Ammon's horn (tissue), 1 donor: ENCODE measurements at regions not wholly inside any gene's neighbourhood (a gene's known extent, or its start where the extent isn't known, plus 50 kb on each side); places are given as distances from the start of the nearest gene placed in this dataset.
A peak's percentile ranks its signal among the peaks of the same experiment; 100 is the strongest.

ENCODE experiments used
- DNase-seq: peaks from one replicate; pipeline ENCODE4 v3.0.0-alpha.2; 2016; ENCODE audit warnings: low spot score

DNA sequence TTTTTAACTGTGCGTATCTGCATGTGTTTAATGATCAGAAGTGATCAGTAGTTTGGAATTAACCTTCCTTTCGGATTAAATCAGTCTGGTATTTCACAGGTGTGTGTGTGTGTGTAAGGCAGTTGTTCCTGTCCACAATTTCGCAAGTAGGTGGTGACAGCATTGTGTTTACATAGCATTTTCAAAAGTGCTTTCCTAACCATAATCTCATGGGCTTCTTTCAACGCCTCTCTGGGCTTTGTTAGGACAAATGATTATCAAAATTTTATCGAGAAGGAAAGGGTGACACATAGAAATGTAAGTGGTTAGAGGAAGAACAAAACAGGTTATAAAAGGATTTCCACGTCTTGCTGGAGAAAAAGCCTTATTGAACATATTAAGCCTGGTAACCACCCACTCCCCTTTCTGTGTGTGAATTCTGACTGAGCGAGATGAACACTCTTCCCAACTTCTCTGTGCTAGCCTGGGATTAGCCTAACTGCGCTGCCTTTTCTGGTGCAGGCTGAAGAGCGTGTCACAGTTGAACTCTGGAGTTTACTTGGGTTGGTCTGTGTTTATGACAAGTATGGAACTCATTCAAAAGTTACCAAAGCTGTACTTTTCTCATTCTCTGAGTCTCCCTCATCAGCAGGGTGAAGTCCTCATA, 292.3 kb upstream of the PITRM1 start:
- no peak for DNase-seq

DNA sequence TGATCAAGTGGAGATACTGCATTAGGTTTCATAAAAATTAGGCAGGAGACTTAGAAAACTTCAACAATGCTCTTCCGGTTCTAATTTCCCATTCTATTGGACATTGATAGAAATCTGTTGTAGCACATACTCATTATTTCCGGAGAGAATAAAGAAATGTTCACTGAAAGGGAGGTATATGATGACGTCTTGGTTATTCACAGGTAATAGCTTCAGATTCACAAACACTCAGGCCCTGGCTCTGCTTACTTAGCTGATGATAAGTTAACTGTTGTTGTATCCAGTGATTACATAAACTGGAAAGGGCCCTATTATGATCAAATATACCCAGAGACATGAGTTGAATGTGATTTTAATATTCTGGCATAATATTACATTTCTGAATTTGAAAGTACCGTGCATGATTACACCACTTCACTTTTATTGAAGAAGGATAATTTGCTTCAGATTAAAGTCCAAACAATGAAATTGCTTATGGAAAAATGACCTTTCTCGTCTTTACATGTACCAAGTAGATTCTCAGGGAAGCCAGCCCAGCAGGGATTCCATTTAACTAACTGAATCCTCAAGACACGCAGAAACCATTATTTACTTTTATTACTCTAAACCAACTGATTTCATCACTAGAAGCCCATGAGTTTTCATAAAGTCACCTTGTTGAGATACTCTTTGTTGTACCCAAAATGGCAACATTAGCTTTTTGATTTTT, 288.0 kb upstream of the PITRM1 start:
- DNase-seq = no peak

DNA sequence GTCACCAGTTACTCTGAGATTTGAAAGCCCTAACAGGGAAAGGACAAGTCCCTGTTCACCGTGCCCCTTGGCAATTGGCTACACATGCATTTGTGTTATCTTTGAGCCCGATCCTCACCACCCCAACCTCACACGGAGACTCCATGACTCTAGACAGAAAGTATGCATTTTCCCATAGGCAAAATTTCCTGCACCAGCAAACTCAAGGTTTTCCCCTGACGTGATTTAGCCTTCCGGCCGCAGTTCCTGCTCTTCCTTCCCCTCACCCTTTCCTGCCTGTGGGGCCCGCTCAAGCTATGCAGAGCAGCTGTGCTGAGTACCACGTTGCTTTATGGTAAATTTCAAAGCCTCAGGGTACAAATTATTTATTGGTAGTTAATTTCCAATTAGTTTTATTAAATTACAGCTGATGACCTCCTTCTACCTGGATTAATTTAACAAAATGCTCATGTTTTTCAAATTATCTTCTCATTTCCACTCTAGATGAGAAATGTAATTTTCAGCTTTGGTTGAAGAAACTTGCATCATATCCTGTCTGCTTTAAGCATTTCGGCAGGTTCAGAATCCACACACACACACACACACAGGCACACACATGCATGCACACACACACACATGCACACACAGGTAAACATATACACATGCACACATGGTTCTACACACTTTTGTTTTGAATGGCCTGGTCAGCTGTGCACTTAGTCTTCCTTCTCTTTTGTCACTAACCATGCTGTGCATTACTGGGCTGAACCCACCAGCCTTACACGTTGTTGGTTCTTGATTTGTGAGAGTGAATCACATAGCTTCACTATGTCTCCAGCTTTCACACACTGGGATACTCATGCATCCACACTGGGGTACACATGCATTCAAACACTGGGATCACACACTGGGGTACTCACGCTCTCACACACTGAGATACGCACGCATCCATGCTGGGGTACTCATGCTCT, 283.1 kb upstream of the PITRM1 start:
- no peak for DNase-seq

DNA sequence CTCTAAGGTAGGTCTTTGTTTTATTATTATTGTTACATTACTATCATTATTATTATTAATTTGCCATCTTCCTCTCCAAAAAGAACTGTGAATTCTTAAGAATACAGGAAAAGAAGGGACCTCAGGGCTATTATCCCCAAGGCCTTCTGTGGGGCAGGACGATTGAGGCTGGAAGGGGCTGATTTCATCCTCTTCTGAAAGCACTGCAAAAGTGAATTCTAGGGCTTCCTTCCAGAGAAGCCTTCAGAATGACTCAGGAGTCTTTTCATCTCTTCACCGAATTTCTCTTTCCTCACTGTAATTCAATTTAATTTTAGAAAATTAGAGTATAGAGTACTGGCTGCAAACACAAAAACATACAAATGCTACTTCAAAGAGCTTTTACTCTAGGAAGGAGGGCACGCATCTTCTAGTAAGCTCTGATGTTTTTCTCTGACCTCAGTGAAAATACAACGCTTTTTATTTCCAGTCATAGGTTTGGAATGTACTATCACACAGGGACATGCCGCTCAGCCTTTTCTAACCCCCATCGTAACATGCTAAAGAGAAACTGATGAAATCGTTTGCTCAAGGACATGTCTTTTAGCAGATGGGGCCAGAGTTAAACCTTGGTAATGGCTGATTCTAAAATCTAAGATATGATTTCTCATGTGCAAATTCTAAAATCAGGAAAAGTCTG, 280.2 kb upstream of the PITRM1 start:
- DNase-seq = no peak

DNA sequence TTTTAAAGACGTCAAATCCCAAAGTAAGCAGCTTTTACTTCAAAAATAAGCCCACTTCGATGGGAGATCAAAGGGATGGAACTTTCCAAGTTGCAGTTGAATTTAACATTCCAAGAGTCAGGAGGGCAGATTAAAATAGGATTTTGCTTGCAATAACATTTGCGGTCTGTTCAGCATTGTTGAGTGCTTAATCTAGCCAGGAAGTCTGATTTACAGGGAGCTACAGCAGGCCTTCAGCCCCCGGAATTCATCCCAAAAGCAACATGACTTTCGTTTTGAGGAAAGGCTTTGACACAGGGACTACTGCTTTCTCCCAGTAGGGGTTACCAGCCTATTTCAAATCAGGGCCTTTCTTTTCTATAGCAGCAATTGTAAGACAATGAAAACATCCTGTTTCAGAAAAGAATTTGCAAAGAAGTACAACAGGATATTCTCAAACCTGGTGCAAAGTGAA, 279.6 kb upstream of the PITRM1 start:
- DNase-seq = no peak

DNA sequence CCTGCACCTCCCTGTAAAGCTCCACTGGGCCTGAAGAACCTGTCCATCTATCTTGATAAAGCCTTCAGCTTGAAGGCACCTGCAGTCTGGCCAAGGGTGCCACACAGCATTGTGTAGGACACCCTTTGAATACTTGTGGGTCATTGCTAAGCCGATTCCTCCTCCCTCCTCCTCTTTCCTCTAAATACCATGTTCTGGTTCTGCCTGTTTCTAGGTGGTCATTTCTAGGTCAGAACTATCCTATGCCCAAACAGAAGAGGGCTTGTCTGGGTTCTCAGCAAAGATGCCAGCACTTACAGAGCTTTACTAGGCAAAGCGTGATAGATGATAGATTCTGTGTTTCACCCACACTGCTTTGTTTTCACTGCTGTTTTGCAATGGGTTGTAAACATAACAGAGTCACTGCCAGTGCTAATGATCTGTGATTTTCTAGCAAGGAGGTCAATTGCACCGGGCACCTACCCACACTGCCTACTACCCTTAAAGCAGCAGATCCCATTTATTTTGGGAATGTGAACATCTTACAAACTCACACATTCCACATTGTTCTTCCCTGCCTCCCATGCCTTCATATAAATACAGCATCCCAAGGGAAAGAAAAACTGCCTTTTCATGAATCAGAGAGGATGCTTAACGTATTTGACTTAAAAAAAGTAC, 279.1 kb upstream of the PITRM1 start:
- no peak for DNase-seq

DNA sequence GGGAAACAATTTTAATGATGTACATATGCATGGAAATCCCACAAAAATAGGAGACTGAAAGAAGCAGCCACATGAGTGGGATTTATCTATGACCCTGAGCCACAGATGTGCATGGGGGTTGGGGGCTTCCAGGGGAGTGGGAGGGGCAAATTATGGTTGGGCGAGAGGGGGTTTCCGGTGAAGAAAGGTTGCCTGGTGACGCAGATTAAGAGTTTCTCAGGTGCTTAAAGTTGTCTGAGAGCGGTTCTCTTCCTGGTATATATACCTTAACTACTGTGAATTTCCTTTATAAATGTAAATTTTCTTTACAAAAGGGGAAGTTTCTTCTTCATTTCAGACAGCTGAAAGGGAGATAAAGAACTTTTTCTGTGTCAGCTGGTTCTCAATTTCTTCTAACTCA, 273.6 kb upstream of the PITRM1 start:
- no peak for DNase-seq

DNA sequence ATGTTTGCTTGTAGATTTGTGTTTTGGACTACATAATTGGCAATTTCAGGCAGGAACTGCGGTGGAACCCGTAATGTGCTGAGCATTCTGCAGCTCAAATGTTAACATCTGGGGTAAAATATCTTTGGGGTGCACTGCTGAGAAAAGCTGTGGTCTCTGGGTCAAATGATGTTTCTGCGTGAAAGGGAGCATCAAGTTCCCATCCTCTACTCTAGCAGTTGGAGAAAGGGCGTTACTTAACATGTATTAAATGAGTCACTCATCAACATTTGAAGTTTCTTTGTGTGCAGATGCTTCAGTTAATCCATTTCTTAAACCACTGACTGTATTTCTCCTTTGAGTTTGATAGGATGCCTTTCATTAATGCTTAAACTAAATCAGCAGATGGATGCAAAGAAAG, 273.1 kb upstream of the PITRM1 start:
- no peak for DNase-seq

DNA sequence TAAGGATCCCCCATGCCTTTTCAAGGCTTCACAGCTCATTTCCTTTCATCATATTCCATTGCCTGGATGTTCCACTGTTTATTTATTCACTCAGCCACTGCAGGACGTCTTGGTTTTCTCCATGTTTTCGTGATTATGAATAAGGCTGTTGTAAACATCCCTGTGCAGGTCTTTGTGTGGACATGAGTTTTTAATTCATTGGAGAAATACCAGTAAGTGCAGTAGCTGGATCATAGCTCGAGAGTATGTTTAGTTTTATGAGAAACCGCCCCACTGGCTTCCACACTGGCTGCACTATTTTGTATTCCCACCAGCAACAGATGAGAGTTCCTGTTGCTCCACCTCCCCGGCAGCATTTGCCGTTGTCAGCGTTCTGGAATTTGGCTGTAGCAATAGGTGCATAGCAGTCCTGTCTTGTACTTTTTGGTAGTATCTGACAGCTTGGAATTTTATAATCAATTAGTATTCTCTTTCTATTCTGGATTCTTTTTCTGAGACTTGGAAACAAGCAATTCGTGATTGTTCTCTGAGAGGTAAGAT, 269.9 kb upstream of the PITRM1 start:
- no peak for DNase-seq

DNA sequence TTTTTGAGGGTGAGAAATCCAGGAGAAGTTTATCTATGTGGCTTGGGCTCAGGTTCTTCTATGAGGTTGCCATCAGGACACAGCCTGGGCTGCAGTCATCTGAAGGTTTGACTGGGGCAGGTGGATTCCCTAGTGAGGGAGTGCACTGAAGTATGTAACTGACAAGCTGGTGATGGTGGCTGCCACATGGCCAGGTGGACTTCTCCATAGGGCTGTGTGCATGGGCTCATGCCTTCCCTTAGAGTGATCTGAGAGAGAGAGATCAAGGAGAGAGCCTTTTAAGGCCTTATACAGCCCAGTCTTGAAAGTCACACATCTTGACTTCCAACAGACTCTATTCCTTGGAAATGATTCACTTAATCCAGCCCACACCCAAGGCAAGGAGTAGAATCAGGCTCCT, 266.6 kb upstream of the PITRM1 start:
- no peak for DNase-seq

DNA sequence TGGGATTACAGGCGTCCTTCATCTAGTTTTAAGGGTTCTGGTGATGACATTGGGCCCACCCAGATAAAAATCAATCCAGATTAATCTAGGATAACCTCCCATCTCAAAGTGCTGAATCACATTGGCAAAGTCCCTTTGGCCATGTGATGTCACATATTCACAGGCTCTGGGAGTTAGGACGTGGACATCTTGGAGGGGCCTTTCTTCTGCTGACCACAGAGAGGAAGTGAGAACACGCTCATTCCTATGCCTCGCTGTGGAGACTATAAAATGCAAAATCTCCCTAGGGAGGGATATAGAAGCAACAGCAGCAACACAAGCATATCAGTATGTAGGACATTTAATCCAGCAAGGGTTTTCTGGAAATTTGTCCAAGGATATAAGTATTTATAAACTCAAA, 266.0 kb upstream of the PITRM1 start:
- peak; percentile 21 for DNase-seq

DNA sequence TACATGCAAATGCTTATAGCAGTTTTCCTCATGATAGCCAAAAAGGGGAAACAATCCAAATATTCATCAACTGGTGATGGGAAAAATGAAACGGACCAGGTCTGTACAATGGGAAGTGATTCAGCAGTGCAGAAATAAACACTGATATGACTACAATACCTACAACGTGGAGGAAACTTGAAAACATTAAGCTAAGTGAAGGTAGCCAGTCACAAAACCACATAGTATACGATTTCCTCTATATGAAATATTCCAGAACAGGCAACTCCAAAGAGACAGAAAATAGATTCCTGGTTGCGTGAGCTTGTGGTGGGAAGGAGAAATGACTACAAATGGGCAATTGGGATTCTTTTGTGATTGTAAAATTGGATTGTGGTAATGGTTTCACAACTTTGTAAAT, 263.1 kb upstream of the PITRM1 start:
- no peak for DNase-seq

DNA sequence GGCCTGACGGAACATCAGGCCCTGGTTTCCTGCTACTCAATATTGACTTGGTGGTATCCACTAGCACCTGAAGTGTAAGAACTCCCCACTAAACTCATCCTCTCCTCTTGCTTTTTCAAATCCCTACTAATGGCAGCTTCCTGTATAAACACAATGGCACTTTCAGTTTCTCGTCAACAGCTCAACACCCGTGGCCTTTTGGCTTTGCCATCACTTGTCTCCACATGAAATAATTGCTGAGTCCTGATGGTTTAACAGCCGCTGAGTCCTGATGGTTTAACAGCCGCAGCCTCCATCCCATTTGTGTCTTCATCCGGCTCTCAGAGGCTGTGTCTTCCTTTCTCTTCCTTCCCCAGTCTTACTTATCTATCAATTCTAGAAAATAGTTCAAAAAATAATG, 261.4 kb upstream of the PITRM1 start:
- no peak for DNase-seq

DNA sequence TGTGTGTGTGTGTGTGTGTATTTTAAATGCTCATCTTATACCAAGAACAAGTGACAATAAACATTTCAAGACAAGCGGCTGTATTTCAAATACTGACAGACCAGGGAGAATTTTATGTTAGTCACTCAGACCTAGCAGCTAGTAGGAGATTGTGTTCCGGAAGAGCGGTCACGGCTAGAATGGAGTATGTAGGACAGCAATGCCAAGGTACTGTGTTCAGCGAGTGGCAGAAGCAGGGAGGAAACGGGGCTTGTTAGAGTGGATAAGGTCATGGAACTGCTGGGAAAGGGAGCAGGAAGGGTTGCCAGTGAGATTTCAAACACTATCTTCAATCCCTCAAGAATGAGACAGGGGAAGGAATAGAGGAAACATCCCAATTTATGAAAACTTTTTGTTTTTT, 260.5 kb upstream of the PITRM1 start:
- DNase-seq = no peak

DNA sequence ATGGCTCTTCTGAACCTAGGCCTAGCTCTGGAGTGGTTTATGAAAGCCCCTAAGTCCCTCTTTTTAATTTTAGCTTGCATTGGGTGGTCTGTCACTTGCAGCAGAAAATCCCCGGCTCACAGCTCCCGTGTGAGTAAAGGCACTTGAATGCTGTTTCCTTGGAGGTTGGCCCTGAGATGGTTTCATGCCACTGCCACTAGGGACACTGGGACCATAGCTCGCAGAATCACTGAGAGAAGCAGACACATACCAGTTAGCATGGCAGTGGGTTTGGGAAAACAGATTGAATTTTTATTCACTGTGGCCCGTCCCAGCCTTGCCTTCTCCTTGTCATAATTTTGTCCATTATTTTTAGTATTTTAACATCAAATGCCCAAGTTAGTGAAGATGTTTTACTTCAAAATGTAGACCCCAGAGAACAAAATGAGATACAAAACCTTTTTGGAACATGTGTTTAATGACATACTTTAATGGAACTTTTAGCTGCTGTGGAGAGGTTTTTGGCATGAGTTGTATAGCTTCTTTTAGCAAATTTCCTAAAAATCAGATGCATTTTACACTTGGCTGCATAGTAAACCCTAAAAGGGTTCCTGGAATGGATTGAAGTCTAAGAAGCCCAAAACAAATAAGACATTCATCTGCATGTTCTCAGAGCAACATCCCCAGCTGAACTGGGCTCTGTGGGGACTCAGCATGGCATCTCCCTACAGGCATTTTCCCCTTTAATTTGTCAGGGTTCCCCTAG, 259.7 kb upstream of the PITRM1 start:
- peak; percentile 32 for DNase-seq

DNA sequence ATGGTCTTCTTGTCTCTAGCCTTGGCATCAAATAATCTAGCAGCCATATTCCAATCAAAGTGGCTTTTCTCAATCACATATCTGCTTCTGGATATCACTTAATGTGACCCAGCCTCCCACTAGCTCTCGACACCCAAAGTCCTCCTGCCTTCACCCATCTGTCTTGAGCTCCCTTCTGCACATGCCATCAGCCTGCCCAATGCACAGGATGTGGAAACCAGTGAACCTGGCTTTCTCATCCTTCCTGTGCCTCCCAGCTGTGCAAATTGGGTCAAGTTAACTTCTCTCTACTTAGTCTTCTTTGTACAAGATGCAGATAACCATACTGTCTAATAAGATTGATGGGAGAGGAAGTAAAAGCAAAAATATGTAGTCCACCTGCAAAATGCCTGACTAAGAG, 257.9 kb upstream of the PITRM1 start:
- DNase-seq = no peak

DNA sequence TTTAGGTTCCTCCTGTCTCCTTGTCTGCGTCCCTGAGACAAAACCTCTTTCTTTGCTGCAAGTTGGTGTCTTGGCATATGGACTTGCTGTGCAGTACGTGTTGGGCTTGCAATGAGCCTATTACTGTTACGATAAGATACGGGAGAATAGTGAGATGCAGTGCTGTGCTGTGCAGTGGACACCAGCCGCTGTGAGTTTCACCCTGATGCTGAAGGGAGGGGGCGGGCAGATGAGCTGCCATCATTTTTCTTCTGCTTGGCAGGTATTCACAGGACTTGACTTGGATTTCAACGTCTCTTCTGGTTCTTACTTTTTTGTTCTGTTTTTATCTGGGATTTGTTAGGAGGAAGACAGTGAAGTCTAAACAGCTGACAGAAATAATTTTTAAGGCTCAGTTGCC, 257.1 kb upstream of the PITRM1 start:
- DNase-seq = no peak

DNA sequence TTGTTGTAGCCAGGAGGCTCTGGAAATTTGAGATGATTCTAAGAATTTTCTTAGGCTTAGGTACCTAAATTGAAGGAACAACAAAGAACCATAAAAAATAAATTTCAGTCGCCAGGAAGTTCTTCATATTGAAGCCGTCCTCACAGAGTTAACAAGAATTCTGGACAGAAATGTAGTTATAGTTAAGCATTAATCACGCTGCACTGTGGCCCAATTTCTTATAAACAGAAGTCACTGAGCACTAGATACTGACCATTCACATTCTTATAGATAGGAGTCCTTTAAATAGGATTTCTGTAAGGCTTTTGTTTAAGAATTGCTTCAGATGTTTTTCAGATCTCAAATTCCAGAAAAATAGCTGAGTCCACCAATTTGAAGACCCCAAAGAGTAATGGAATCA, 256.2 kb upstream of the PITRM1 start:
- no peak for DNase-seq

DNA sequence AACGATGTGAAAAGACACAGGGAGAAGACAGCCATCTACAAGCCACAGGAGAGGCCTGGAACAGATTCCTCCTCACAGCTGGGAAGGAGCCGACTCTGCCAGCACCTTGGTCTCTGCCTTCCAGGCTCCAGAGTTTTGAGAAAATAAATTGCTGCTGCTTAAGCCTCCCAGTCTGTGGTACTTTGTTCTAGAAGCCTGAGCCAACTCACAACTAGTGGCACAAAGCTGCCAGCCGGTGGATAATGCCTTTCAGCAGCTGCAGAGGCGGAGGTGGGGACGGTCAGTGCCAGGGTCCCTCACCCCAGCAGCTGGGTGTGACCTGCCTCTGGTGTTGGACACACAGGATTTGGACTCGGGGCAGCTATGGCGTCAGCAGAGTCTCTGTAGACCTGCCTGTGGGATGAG, 255.4 kb upstream of the PITRM1 start:
- no peak for DNase-seq

DNA sequence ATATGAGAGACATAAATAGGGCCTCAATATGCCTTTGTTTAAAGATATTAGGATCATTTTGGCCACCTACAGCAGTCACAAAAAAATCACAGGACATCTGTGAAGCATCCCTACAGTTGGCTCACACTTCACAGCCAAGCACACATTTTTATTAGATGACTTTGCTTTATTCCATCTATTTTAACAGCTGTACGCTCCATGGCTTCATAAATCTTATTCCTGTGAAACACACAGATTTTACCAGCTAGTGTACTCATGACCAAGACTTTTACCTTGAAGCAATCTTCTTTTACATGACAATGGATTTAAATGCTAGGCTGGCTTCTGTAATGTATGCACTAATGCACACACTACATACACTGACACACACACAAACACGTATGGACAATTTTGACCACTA, 254.8 kb upstream of the PITRM1 start:
- no peak for DNase-seq
